ENCODE measurements at regions not wholly inside any gene's neighbourhood (a gene's known extent, or its start where the extent isn't known, plus 50 kb on each side); places are given as distances from the start of the nearest gene placed in this dataset.

- H3K4me1 Mint-ChIP-seq, result no peaks in the 10 kb centered on the region
Measured at GRCh38 chr12:94862421-94862820, 141.1 kb downstream of the NDUFA12 start.

GRCh38 chr12:94856324-94856723 lies 147.2 kb downstream of the NDUFA12 start:
- H3K36me3 Mint-ChIP-seq (ENCODE audit: low read depth), result no peaks in the 10 kb centered on the region
- no peak overlapping the region for H3K27ac Mint-ChIP-seq
- DNase-seq (no peak), ATAC-seq (ENCODE audit: low read depth) (no peak)
- TF ChIP-seq CTCF (IDR thresholded peaks at IDR 0.05), result no peak
- H3K4me1 Mint-ChIP-seq, result peaks cover 20% of the 10 kb centered on the region
- H3K27me3 Mint-ChIP-seq, result no peaks in the 10 kb centered on the region
- no peaks in the 10 kb centered on the region for H3K9me3 Mint-ChIP-seq
- ChIA-PET CTCF (no interaction called here), POLR2A (interaction anchor here (1.4 kb wide), 1 partner anchor 25 kb away, joined by 3 read pairs; no protein-coding TSS in a partner anchor)
- intact Hi-C loops (cut with micrococcal nuclease), result no loop called here
- no peak overlapping the region for H3K4me3 Mint-ChIP-seq

More at GRCh38 chr12:94862421-94862820, 141.1 kb downstream of the NDUFA12 start:
- Mint-ChIP-seq H3K36me3 (ENCODE audit: low read depth) (no peaks in the 10 kb centered on the region), H3K27me3 (no peaks in the 10 kb centered on the region), H3K9me3 (no peaks in the 10 kb centered on the region), H3K27ac (no peak overlapping the region), H3K4me3 (no peak overlapping the region)
- no peak for TF ChIP-seq CTCF (IDR thresholded peaks at IDR 0.05)
- intact Hi-C loops (cut with micrococcal nuclease), result no loop called here
- ChIA-PET POLR2A (no interaction called here), CTCF (interaction anchor here (1.3 kb wide), 1 partner anchor 11 kb away, joined by 5 read pairs; no protein-coding TSS in a partner anchor)
- ATAC-seq (ENCODE audit: low read depth) (no peak), DNase-seq (no peak)

- intact Hi-C loops (cut with micrococcal nuclease), result no loop called here
- no peaks in the 10 kb centered on the region for H3K36me3 Mint-ChIP-seq (ENCODE audit: low read depth)
- TF ChIP-seq CTCF (IDR thresholded peaks at IDR 0.05), result no peak
- no peak overlapping the region for H3K27ac Mint-ChIP-seq
- H3K4me3 Mint-ChIP-seq, result no peak overlapping the region
- POLR2A ChIA-PET, result interaction anchor here (1.4 kb wide), 1 partner anchor 25 kb away, joined by 3 read pairs; no protein-coding TSS in a partner anchor
- no peak for DNase-seq
- no peak for ATAC-seq (ENCODE audit: low read depth)
- H3K4me1 Mint-ChIP-seq, result peaks cover 25% of the 10 kb centered on the region
- CTCF ChIA-PET, result interaction anchor here (1.2 kb wide), 1 partner anchor 19 kb away, joined by 4 read pairs; no protein-coding TSS in a partner anchor
- no peaks in the 10 kb centered on the region for H3K9me3 Mint-ChIP-seq
- H3K27me3 Mint-ChIP-seq, result no peaks in the 10 kb centered on the region
Measured at GRCh38 chr12:94855853-94856252, 147.6 kb downstream of the NDUFA12 start.

- POLR2A ChIA-PET, result interaction anchor here (0.6 kb wide), 1 partner anchor 78 kb away, joined by 3 read pairs; no protein-coding TSS in a partner anchor
Measured at GRCh38 chr12:94851396-94852028, 152.0 kb downstream of the NDUFA12 start.

More at GRCh38 chr12:94851396-94852028, 152.0 kb downstream of the NDUFA12 start:
- no peaks in the 10 kb centered on the region for H3K36me3 Mint-ChIP-seq (ENCODE audit: low read depth)
- no peaks in the 10 kb centered on the region for H3K9me3 Mint-ChIP-seq
- CTCF ChIA-PET, result no interaction called here
- H3K27me3 Mint-ChIP-seq, result no peaks in the 10 kb centered on the region
- DNase-seq (no peak), ATAC-seq (ENCODE audit: low read depth) (peak; percentile 77)
- peaks cover 31% of the 10 kb centered on the region for H3K4me1 Mint-ChIP-seq
- H3K27ac Mint-ChIP-seq, result peak overlapping the region; percentile 26
- no peak overlapping the region for H3K4me3 Mint-ChIP-seq
- no peak for TF ChIP-seq CTCF (IDR thresholded peaks at IDR 0.05)
- intact Hi-C loops (cut with micrococcal nuclease), result loop anchor here (2.0 kb wide), 1 partner anchor 21 kb away; no protein-coding TSS in a partner anchor
